Mucosa of descending colon (tissue), 3 donors: ENCODE measurements at regions not wholly inside any gene's neighbourhood (a gene's known extent, or its start where the extent isn't known, plus 50 kb on each side); places are given as distances from the start of the nearest gene placed in this dataset.

ENCODE experiments used
- ATAC-seq: fragments of 200-7000 bp; cut with Tn5 transposase; one replicate; pipeline ENCODE4 v1.9.1; 2020; ENCODE audit warnings: mild to moderate bottlenecking, moderate library complexity
- DNase-seq, 3 donors: peaks; one replicate each; pipeline ENCODE4 v3.0.0-alpha.2; 2020
- H3K36me3 ChIP-seq: fragments of 200-600 bp; one replicate; pipeline ENCODE4 v1.8.0; 2021; ENCODE audit warnings: low read depth, mild to moderate bottlenecking
- H3K4me1 ChIP-seq: fragments of 200-600 bp; one replicate; pipeline ENCODE4 v1.8.0; 2021; ENCODE audit warnings: low read depth, mild to moderate bottlenecking
- H3K4me3 ChIP-seq: fragments of 200-600 bp; one replicate; pipeline ENCODE4 v1.8.0; 2021; ENCODE audit warnings: mild to moderate bottlenecking
- H3K9me3 ChIP-seq: fragments of 200-600 bp; one replicate; pipeline ENCODE4 v1.8.0; 2021; ENCODE audit warnings: mild to moderate bottlenecking
- intact Hi-C, 2 donors: fragments of 100-400 bp; cut with DNase I in 1 of 2; cut with micrococcal nuclease in 1 of 2; formaldehyde crosslinking; loops; one replicate each; pipeline versions ENCODE4 v1.11.0 to v1.11.1; 2022; cut with DNase I, micrococcal nuclease
- TF ChIP-seq, protein P1 (sequence below): fragments of 200-600 bp; IDR thresholded peaks from one replicate; pipeline ENCODE4 v1.8.0; 2022; ENCODE audit warnings: antibody characterized with exemption, mild to moderate bottlenecking
- donor health status: DM: no; HTN: no; CAD: no; lungs with moderate emphysema.
- donor health status: DM: no; HTN: no; CAD: no.
- donor health status: DM: no; HTN: yes; CAD: no.

DNA sequence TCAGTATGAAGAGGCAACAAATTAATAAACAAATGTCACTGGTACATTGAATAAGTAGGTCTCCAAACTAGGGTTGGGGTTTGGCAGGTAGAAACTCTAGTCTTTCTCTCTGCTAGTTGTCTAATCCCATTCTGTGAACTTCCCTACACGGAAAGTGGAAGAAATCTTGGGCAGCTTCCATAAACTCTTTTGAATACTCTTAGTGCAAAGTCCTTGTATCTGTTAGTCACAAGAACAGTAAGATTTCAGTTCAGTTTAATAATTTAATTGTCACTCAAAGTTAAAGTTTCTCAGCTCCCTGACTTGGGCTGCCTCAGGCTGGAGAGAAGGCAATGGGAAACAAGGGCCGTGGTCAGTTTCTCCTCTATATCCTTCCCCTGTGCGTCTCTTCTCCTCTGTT lies 135.4 kb upstream of the MDM1 start:
- Histone ChIP-seq H3K4me3 (no peak overlapping the region), H3K4me1 (no peaks in the 10 kb centered on the region), H3K36me3 (no peaks in the 10 kb centered on the region), H3K9me3 (no peaks in the 10 kb centered on the region)
- DNase-seq (no peak), ATAC-seq (peak; percentile 58)
- intact Hi-C loops, result no loop called here
- TF ChIP-seq, protein P1, sequence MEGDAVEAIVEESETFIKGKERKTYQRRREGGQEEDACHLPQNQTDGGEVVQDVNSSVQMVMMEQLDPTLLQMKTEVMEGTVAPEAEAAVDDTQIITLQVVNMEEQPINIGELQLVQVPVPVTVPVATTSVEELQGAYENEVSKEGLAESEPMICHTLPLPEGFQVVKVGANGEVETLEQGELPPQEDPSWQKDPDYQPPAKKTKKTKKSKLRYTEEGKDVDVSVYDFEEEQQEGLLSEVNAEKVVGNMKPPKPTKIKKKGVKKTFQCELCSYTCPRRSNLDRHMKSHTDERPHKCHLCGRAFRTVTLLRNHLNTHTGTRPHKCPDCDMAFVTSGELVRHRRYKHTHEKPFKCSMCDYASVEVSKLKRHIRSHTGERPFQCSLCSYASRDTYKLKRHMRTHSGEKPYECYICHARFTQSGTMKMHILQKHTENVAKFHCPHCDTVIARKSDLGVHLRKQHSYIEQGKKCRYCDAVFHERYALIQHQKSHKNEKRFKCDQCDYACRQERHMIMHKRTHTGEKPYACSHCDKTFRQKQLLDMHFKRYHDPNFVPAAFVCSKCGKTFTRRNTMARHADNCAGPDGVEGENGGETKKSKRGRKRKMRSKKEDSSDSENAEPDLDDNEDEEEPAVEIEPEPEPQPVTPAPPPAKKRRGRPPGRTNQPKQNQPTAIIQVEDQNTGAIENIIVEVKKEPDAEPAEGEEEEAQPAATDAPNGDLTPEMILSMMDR, result no peak

DNA sequence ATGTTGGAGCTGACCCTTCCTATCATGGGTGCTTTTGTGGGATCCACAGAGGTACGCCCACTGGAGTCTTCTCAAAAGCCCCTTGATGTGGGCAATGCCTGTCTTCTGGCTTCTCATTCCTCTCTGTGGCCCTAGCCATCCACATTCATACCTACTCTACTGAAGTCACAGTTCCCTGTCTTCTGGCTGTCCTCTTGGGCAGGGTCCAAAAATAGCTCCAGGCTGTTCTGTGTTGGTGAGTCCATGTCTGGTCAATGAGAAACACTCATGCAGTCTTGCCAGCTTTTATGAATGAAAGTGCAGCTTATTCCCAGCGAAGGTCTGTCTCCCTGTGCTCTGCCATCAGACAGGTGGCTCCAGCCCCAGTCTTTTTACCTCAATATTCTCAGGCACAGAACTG lies 135.9 kb upstream of the MDM1 start:
- H3K4me3 ChIP-seq, result no peak overlapping the region
- H3K4me1 ChIP-seq, result no peaks in the 10 kb centered on the region
- TF ChIP-seq, protein P1, result no peak
- H3K36me3 ChIP-seq, result no peaks in the 10 kb centered on the region
- no peaks in the 10 kb centered on the region for H3K9me3 ChIP-seq
- ATAC-seq (no peak), DNase-seq (no peak)
- intact Hi-C loops, result no loop called here

DNA sequence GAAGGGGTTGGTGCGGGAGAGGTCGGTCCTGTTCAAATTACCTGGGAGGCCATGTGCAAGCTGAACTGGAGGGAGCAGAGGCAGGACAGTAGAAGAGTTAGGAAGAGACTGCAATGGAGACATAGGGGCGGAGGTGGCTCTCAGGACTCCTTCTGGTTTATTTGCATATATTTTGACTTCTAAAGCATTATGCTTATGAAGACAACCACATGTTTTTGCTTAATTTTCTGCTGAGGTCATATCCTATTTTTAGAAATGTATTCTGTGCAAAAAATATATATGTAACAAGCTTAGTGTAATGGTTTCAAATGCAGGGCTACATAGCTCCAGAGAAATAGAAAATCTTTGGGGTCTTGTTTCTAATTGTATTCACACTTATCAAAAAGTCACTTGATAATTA lies 137.0 kb upstream of the MDM1 start:
- DNase-seq (no peak), ATAC-seq (no peak)
- Histone ChIP-seq H3K36me3 (no peaks in the 10 kb centered on the region), H3K4me1 (no peaks in the 10 kb centered on the region), H3K4me3 (no peak overlapping the region), H3K9me3 (no peaks in the 10 kb centered on the region)
- TF ChIP-seq, protein P1, result no peak
- intact Hi-C loops, result no loop called here

DNA sequence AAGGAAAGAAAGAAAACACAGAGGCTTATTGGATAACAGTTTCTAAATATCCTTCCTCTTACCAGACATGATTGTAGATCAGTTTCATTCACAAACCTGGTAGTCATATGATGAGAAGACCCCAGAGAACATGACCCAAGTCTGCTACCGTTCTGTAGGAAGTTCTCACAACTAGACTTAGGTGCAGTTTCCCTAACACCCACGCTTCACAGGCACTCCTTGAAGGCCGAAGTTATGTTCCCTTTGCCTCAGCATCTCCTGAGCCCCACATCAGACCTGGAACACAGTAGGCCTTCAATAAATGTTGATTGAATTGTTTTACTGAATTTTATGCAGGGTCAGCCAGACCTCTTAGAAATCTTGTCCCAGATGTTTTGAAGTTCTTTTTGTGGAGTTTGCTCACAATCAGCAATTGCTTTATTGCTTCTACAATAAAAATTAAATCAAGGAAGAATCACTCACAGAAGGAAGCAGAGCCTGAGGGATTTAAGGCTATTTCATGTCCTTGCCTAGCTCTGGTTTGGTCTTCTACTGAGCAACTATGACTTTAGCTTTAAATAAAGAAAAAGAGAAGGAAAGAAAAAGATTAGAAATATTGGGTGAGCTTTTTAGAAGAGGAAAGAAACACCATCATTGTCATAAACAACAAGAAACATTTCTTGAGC lies 138.6 kb upstream of the MDM1 start:
- TF ChIP-seq, protein P1, result no peak
- H3K9me3 ChIP-seq, result no peaks in the 10 kb centered on the region
- no peak overlapping the region for H3K4me3 ChIP-seq
- no peaks in the 10 kb centered on the region for H3K36me3 ChIP-seq
- intact Hi-C loops, result no loop called here
- H3K4me1 ChIP-seq, result no peaks in the 10 kb centered on the region
- DNase-seq, result no peak
- ATAC-seq, result peak; percentile 68

DNA sequence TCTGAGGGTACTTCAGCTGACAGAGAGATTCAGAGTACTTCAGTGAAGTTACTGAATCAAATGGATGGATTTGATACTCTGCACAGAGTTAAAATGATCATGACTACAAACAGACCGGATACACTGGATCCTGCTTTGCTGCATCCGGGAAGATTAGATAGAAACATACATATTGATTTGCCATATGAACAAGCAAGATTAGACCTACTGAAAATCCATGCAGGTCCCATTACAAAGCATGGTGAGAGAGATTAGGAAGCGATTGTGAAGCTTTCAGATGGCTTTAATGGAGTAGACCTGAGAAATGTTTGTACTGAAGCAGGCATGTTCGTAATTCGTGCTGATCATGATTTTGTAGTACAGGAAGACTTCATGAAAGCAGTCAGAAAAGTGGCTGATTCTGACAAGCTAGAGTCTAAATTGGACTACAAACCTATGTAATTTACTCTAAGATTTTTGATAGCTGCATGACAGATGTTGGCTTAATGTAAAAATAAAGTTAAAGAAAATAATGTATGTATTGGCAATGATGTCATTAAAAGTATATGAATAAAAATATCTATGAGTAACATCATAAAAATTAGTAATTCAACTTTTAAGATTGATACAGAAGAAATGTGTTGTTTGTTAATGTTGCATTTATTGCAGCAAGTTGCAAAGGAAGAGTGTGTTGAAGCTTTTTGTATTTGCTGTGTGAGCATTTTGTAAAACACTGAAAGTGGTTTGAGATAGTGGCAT lies 136.1 kb upstream of the RAP1B start:
- H3K4me1 ChIP-seq, result no peaks in the 10 kb centered on the region
- no peaks in the 10 kb centered on the region for H3K36me3 ChIP-seq
- H3K4me3 ChIP-seq, result no peak overlapping the region
- no peak for ATAC-seq
- intact Hi-C loops, result no loop called here
- H3K9me3 ChIP-seq, result no peaks in the 10 kb centered on the region
- TF ChIP-seq, protein P1, result no peak
- DNase-seq, result no peak
